DOHH2 (cell line): ENCODE measurements at regions not wholly inside any gene's neighbourhood (a gene's known extent, or its start where the extent isn't known, plus 50 kb on each side); places are given as distances from the start of the nearest gene placed in this dataset.

Source experiments
- H3F3A ChIP-seq: fragments of 200-600 bp; sonication (generic), shearing (Covaris generic); 2 replicates; pipeline ENCODE4 v1.6.0; 2016; ENCODE audit warnings: antibody characterized with exemption, mild to moderate bottlenecking; ENCODE audit not compliant: control insufficient read depth, insufficient read depth
- H3K27ac ChIP-seq: fragments of 200-600 bp; sonication (generic); 2 replicates; pipeline ENCODE4 v1.5.1; 2014; ENCODE audit warnings: low read depth, mild to moderate bottlenecking, low read length, moderate library complexity
- H3K27me3 ChIP-seq: fragments of 200-600 bp; sonication (generic); 2 replicates; pipeline ENCODE4 v1.6.1; 2014; ENCODE audit warnings: mild to moderate bottlenecking, low read length, mixed read lengths; ENCODE audit not compliant: control insufficient read depth
- H3K36me3 ChIP-seq: fragments of 200-600 bp; sonication (generic); 2 replicates; pipeline ENCODE4 v1.6.1; 2014; ENCODE audit warnings: mild to moderate bottlenecking, low read length, moderate library complexity, mixed read lengths; ENCODE audit not compliant: control insufficient read depth
- H3K4me1 ChIP-seq: fragments of 200-600 bp; sonication (generic); 2 replicates; pipeline ENCODE4 v1.6.1; 2014; ENCODE audit warnings: mild to moderate bottlenecking, low read length, mixed read lengths; ENCODE audit not compliant: control insufficient read depth
- H3K4me2 ChIP-seq: fragments of 200-600 bp; sonication (generic); 2 replicates; pipeline ENCODE4 v1.6.0; 2014; ENCODE audit warnings: mild to moderate bottlenecking, low read length, moderate library complexity
- H3K4me3 ChIP-seq: fragments of 200-600 bp; sonication (generic); 2 replicates; pipeline ENCODE4 v1.5.1; 2014; ENCODE audit warnings: mild to moderate bottlenecking, low read length, mixed read lengths
- H3K79me2 ChIP-seq: fragments of 200-600 bp; sonication (generic); 2 replicates; pipeline ENCODE4 v1.6.1; 2014; ENCODE audit warnings: mild to moderate bottlenecking, low read length, mixed read lengths; ENCODE audit not compliant: control insufficient read depth
- H3K9me2 ChIP-seq: fragments of 200-600 bp; sonication (generic); replicated peaks from 2 replicates; pipeline ENCODE4 v1.6.1; 2014; ENCODE audit warnings: mild to moderate bottlenecking, low read length, mixed read lengths; ENCODE audit not compliant: control insufficient read depth
- H3K9me3 ChIP-seq: fragments of 200-600 bp; sonication (generic); 2 replicates; pipeline ENCODE4 v1.6.1; 2014; ENCODE audit warnings: antibody characterized with exemption, low read length, mixed read lengths; ENCODE audit not compliant: control insufficient read depth, insufficient read depth
- H4K20me1 ChIP-seq: fragments of 200-600 bp; sonication (generic); 2 replicates; pipeline ENCODE4 v1.6.0; 2014; ENCODE audit warnings: low read depth, mild to moderate bottlenecking, antibody characterized with exemption, low read length, moderate library complexity; ENCODE audit not compliant: control insufficient read depth, insufficient read depth
- CTCF ChIP-seq: fragments of 200-600 bp; sonication (generic); IDR thresholded peaks from one replicate; pipeline ENCODE4 v1.5.1; 2014; ENCODE audit warnings: antibody characterized with exemption, mild to moderate bottlenecking, low read depth, low read length; ENCODE audit not compliant: poor library complexity, severe bottlenecking
- EZH2phosphoT487 ChIP-seq: fragments of 200-600 bp; sonication (generic); IDR thresholded peaks from 2 replicates; pipeline ENCODE4 v1.6.1; 2017; ENCODE audit warnings: borderline replicate concordance, mild to moderate bottlenecking, antibody characterized with exemption, low read length, moderate library complexity, mixed read lengths

- H3K4me1 ChIP-seq: no peaks in the 10 kb centered on the region
- TF ChIP-seq CTCF: no peak
- TF ChIP-seq EZH2phosphoT487: no peak
- no peaks in the 10 kb centered on the region for H4K20me1 ChIP-seq
- H3K27ac ChIP-seq: no peak overlapping the region
- H3F3A ChIP-seq: no peaks in the 10 kb centered on the region
- H3K79me2 ChIP-seq: no peaks in the 10 kb centered on the region
- H3K27me3 ChIP-seq: no peaks in the 10 kb centered on the region
- no peaks in the 10 kb centered on the region for H3K9me2 ChIP-seq
- no peak overlapping the region for H3K4me3 ChIP-seq
- no peaks in the 10 kb centered on the region for H3K36me3 ChIP-seq
- H3K4me2 ChIP-seq: no peak overlapping the region
- no peaks in the 10 kb centered on the region for H3K9me3 ChIP-seq
Measured at GRCh38 chr12:43022838-43023237, 433.3 kb upstream of the PRICKLE1 start.

- no peak overlapping the region for H3K4me3 ChIP-seq
Measured at GRCh38 chr12:43015090-43015737, 425.7 kb upstream of the PRICKLE1 start.

GRCh38 chr12:43011383-43011926 lies 421.9 kb upstream of the PRICKLE1 start:
- H3K9me3 ChIP-seq: no peaks in the 10 kb centered on the region
- H3F3A ChIP-seq: no peaks in the 10 kb centered on the region
- no peaks in the 10 kb centered on the region for H3K79me2 ChIP-seq
- TF ChIP-seq EZH2phosphoT487 (no peak), CTCF (no peak)
- H4K20me1 ChIP-seq: no peaks in the 10 kb centered on the region
- H3K4me1 ChIP-seq: no peaks in the 10 kb centered on the region
- no peak overlapping the region for H3K27ac ChIP-seq
- no peaks in the 10 kb centered on the region for H3K9me2 ChIP-seq
- H3K27me3 ChIP-seq: no peaks in the 10 kb centered on the region
- no peak overlapping the region for H3K4me2 ChIP-seq
- no peaks in the 10 kb centered on the region for H3K36me3 ChIP-seq
- no peak overlapping the region for H3K4me3 ChIP-seq

More at GRCh38 chr12:43015090-43015737, 425.7 kb upstream of the PRICKLE1 start:
- H3K9me3 ChIP-seq: no peaks in the 10 kb centered on the region
- no peak overlapping the region for H3K4me2 ChIP-seq
- H3K9me2 ChIP-seq: no peaks in the 10 kb centered on the region
- H3K27ac ChIP-seq: no peak overlapping the region
- H3F3A ChIP-seq: no peaks in the 10 kb centered on the region
- no peaks in the 10 kb centered on the region for H3K79me2 ChIP-seq
- TF ChIP-seq EZH2phosphoT487 (no peak), CTCF (no peak)
- no peaks in the 10 kb centered on the region for H3K27me3 ChIP-seq
- no peaks in the 10 kb centered on the region for H4K20me1 ChIP-seq
- H3K36me3 ChIP-seq: no peaks in the 10 kb centered on the region
- no peaks in the 10 kb centered on the region for H3K4me1 ChIP-seq
